ENCODE measurements at regions not wholly inside any gene's neighbourhood (a gene's known extent, or its start where the extent isn't known, plus 50 kb on each side); places are given as distances from the start of the nearest gene placed in this dataset.

- Histone ChIP-seq H3K4me3 (no peak overlapping the region), H3K27ac (no peak overlapping the region), H3K36me3 (no peaks in the 10 kb centered on the region), H3K27me3 (no peaks in the 10 kb centered on the region), H3K9me3 (peaks cover 0 to 18% (median 3%) of the 10 kb centered on the region in 12 donors), H3K4me1 (no peaks in the 10 kb centered on the region)
- TF ChIP-seq CTCF (IDR thresholded peaks at IDR 0.05) (no peak), POLR2A (IDR thresholded peaks at IDR 0.05) (no peak)
- DNase-seq (no peak), ATAC-seq (no peak)
- 51 to 67% (median 58%) methylated on average over 4 of the region's 4 CpGs for WGBS, 4 donors
- intact Hi-C loops (cut with DNase I), result no loop called here
Measured at GRCh38 chr3:104244680-104245220, 1122.0 kb upstream of the ALCAM start.

- no peaks in the 10 kb centered on the region for H3K4me1 ChIP-seq
- H3K27ac ChIP-seq, result no peak overlapping the region
- DNase-seq (no peak), ATAC-seq (no peak)
- 64 to 67% (median 65%) methylated on average over 3 of the region's 3 CpGs for WGBS, 4 donors
- no peak overlapping the region for H3K4me3 ChIP-seq
- H3K9me3 ChIP-seq, result peaks cover 0 to 18% (median 3%) of the 10 kb centered on the region in 12 donors
- TF ChIP-seq POLR2A (IDR thresholded peaks at IDR 0.05), result no peak
- TF ChIP-seq CTCF (IDR thresholded peaks at IDR 0.05), result no peak
- no peaks in the 10 kb centered on the region for H3K36me3 ChIP-seq
- no peaks in the 10 kb centered on the region for H3K27me3 ChIP-seq
- intact Hi-C loops (cut with DNase I), result no loop called here
Measured at GRCh38 chr3:104245261-104245660, 1121.4 kb upstream of the ALCAM start.

GRCh38 chr3:104245981-104246380 lies 1120.7 kb upstream of the ALCAM start:
- Histone ChIP-seq H3K36me3 (no peaks in the 10 kb centered on the region), H3K27me3 (no peaks in the 10 kb centered on the region), H3K4me1 (no peaks in the 10 kb centered on the region), H3K27ac (no peak overlapping the region), H3K4me3 (no peak overlapping the region), H3K9me3 (peaks cover 0 to 15% (median 1%) of the 10 kb centered on the region in 12 donors)
- WGBS, 4 donors, result 46 to 55% (median 49%) methylated on average over 2 of the region's 2 CpGs
- ATAC-seq, result no peak
- no peak for DNase-seq
- intact Hi-C loops (cut with DNase I), result no loop called here
- TF ChIP-seq POLR2A (IDR thresholded peaks at IDR 0.05) (no peak), CTCF (IDR thresholded peaks at IDR 0.05) (no peak)

GRCh38 chr3:104257486-104257885 lies 1109.2 kb upstream of the ALCAM start:
- no peak for ATAC-seq
- WGBS, 4 donors, result 67 to 74% (median 72%) methylated on average over 4 of the region's 4 CpGs
- no peaks in the 10 kb centered on the region for H3K36me3 ChIP-seq
- no peak overlapping the region for H3K27ac ChIP-seq
- intact Hi-C loops (cut with DNase I), result no loop called here
- no peaks in the 10 kb centered on the region for H3K4me1 ChIP-seq
- no peak overlapping the region for H3K4me3 ChIP-seq
- TF ChIP-seq POLR2A (IDR thresholded peaks at IDR 0.05) (no peak), CTCF (IDR thresholded peaks at IDR 0.05) (no peak)
- H3K9me3 ChIP-seq, result no peaks in the 10 kb centered on the region
- H3K27me3 ChIP-seq, result no peaks in the 10 kb centered on the region
- DNase-seq, result no peak
